PC-9 (cell line): ENCODE measurements at regions not wholly inside any gene's neighbourhood (a gene's known extent, or its start where the extent isn't known, plus 50 kb on each side); places are given as distances from the start of the nearest gene placed in this dataset.

Experiments
- BruUV-seq: library from RNA; stranded (reverse); fragments of 400-500 nt; replicated peaks from 2 replicates; lab custom pipeline; 2021; lab: Mats Ljungman, UMichigan
- CTCF ChIA-PET: fragments of 300-600 bp; sonication (Branson Sonifier 250); formaldehyde crosslinking; loops from one replicate; lab custom pipeline; 2022; ENCODE audit warnings: antibody characterized with exemption; lab: Charles Lee
- POLR2A ChIA-PET: fragments of 300-600 bp; sonication (Branson Sonifier 250); formaldehyde crosslinking; loops from one replicate; lab custom pipeline; 2022; ENCODE audit warnings: antibody characterized with exemption; ENCODE audit not compliant: unreplicated experiment; lab: Charles Lee
- DNase-seq, 2 experiments: peaks; one replicate each; pipeline versions ENCODE4 v3.0.0 to v3.0.0-alpha.2; 2015 to 2022; ENCODE audit warnings: mixed read lengths in 1 of 2
- H2AFZ ChIP-seq: fragments of 200-600 bp; sonication (generic); 2 replicates; pipeline ENCODE4 v1.8.1; 2017; ENCODE audit warnings: antibody characterized with exemption
- H3F3A ChIP-seq: fragments of 200-600 bp; sonication (generic); 2 replicates; pipeline ENCODE4 v1.8.1; 2017; ENCODE audit warnings: antibody characterized with exemption, mild to moderate bottlenecking, low read depth; ENCODE audit not compliant: insufficient read depth
- H3K27ac ChIP-seq: fragments of 200-600 bp; sonication (generic); 2 replicates; pipeline ENCODE4 v1.6.1; 2016; ENCODE audit warnings: mixed run types
- H3K27me3 ChIP-seq: fragments of 200-600 bp; sonication (generic); 2 replicates; pipeline ENCODE4 v1.6.1; 2016; ENCODE audit warnings: low read depth, mixed run types; ENCODE audit not compliant: insufficient read depth
- H3K36me3 ChIP-seq: fragments of 200-600 bp; sonication (generic); 2 replicates; pipeline ENCODE4 v1.6.1; 2016; ENCODE audit warnings: low read depth, mixed run types
- H3K4me1 ChIP-seq: fragments of 200-600 bp; sonication (generic); replicated peaks from 2 replicates; pipeline ENCODE4 v1.6.1; 2016; ENCODE audit warnings: mixed run types; ENCODE audit not compliant: insufficient read depth
- H3K4me2 ChIP-seq: fragments of 200-600 bp; sonication (generic); 2 replicates; pipeline ENCODE4 v1.6.1; 2017; ENCODE audit warnings: mixed run types
- H3K4me3 ChIP-seq: fragments of 200-600 bp; sonication (generic); 2 replicates; pipeline ENCODE4 v1.6.1; 2016; ENCODE audit warnings: mixed run types
- H3K79me2 ChIP-seq: fragments of 200-600 bp; sonication (generic); 2 replicates; pipeline ENCODE4 v1.6.1; 2017; ENCODE audit warnings: low read depth, mixed run types
- H3K9me2 ChIP-seq: fragments of 200-600 bp; sonication (generic); 2 replicates; pipeline ENCODE4 v1.8.1; 2017; ENCODE audit warnings: mild to moderate bottlenecking; ENCODE audit not compliant: insufficient read depth
- H3K9me3 ChIP-seq: fragments of 200-600 bp; sonication (generic); 2 replicates; pipeline ENCODE4 v1.8.1; 2016; ENCODE audit warnings: low read depth; ENCODE audit not compliant: insufficient read depth
- H4K20me1 ChIP-seq: fragments of 200-600 bp; sonication (generic); 2 replicates; pipeline ENCODE4 v1.8.1; 2017; ENCODE audit not compliant: insufficient read depth
- CTCF ChIP-seq: fragments of 200-600 bp; sonication (generic); conservative IDR thresholded peaks from 2 replicates; pipeline ENCODE4 v1.6.1; 2017; ENCODE audit warnings: mixed run types, antibody characterized with exemption, mild to moderate bottlenecking, moderate library complexity
- EZH2 ChIP-seq: fragments of 200-600 bp; sonication (generic); IDR thresholded peaks from 2 replicates; pipeline ENCODE4 v1.8.0; 2017; ENCODE audit warnings: antibody characterized with exemption, low read depth
- intact Hi-C: fragments of 100-400 bp; cut with micrococcal nuclease; formaldehyde crosslinking; loops from one replicate; pipeline ENCODE4 v1.10.0; 2022; ENCODE audit not compliant: unreplicated experiment

GRCh38 chrX:74023203-74023602 is 170.7 kb upstream of the XIST start:
- Histone ChIP-seq H3K27ac (no peak overlapping the region), H3K79me2 (no peaks in the 10 kb centered on the region), H3K27me3 (no peaks in the 10 kb centered on the region), H3F3A (no peaks in the 10 kb centered on the region; the same call in 1 of the 2 replicates), H4K20me1 (no peaks in the 10 kb centered on the region), H3K9me3 (peaks cover 8% of the 10 kb centered on the region; the same call in 1 of the 2 replicates), H3K36me3 (no peaks in the 10 kb centered on the region), H3K9me2 (no peaks in the 10 kb centered on the region), H2AFZ (no peak overlapping the region), H3K4me3 (no peak overlapping the region), H3K4me2 (no peak overlapping the region), H3K4me1 (no peaks in the 10 kb centered on the region)
- CTCF ChIA-PET: no interaction called here
- POLR2A ChIA-PET: interaction anchor here (0.6 kb wide), 1 partner anchor 24 kb away, joined by 6 read pairs; no protein-coding TSS in a partner anchor
- intact Hi-C loops: no loop called here
- no TSS peak for BruUV-seq
- no peak for TF ChIP-seq EZH2
- TF ChIP-seq CTCF: no peak
- no peak for DNase-seq

GRCh38 chrX:74018253-74018652 is 165.7 kb upstream of the XIST start:
- Histone ChIP-seq H3K4me3 (no peak overlapping the region), H3K9me3 (0 out of 2 replicates have a peak, but pooled peaks cover 8% of the 10 kb centered on the region), H3K79me2 (no peaks in the 10 kb centered on the region)

GRCh38 chrX:74015379-74016019 is 163.0 kb upstream of the XIST start:
- CTCF ChIA-PET: interaction anchor here (0.6 kb wide), 1 partner anchor 153 kb away, joined by 7 read pairs; no protein-coding TSS in a partner anchor
- POLR2A ChIA-PET: no interaction called here
- no peaks in the 10 kb centered on the region for H3K4me1 ChIP-seq

More at GRCh38 chrX:74018253-74018652, 165.7 kb upstream of the XIST start:
- intact Hi-C loops: loop anchor here (5.0 kb wide), 2 partner anchors 44 to 99 kb away; no protein-coding TSS in a partner anchor
- H3K27me3 ChIP-seq: no peaks in the 10 kb centered on the region
- no TSS peak for BruUV-seq
- H3K27ac ChIP-seq: no peak overlapping the region
- TF ChIP-seq CTCF (no peak), EZH2 (no peak)
- no peaks in the 10 kb centered on the region for H3K4me1 ChIP-seq
- POLR2A ChIA-PET: no interaction called here
- H3K9me2 ChIP-seq: no peaks in the 10 kb centered on the region
- CTCF ChIA-PET: no interaction called here
- H3K4me2 ChIP-seq: no peak overlapping the region
- no peaks in the 10 kb centered on the region for H4K20me1 ChIP-seq
- no peaks in the 10 kb centered on the region for H3K36me3 ChIP-seq
- no peak overlapping the region for H2AFZ ChIP-seq
- no peak for DNase-seq
- H3F3A ChIP-seq: peaks cover 4% of the 10 kb centered on the region; the same call in 1 of the 2 replicates

More at GRCh38 chrX:74015379-74016019, 163.0 kb upstream of the XIST start:
- H3K27ac ChIP-seq: no peak overlapping the region
- intact Hi-C loops: loop anchor here (1.0 to 5.0 kb wide), 5 partner anchors 47 to 329 kb away; no protein-coding TSS in a partner anchor
- H3K4me3 ChIP-seq: no peak overlapping the region
- no peak overlapping the region for H3K4me2 ChIP-seq
- peaks cover 4% of the 10 kb centered on the region; the same call in 1 of the 2 replicates for H3F3A ChIP-seq
- H4K20me1 ChIP-seq: no peaks in the 10 kb centered on the region
- H3K9me2 ChIP-seq: no peaks in the 10 kb centered on the region
- H3K9me3 ChIP-seq: 0 out of 2 replicates have a peak, but pooled peaks cover 2% of the 10 kb centered on the region
- no TSS peak for BruUV-seq
- TF ChIP-seq EZH2 (no peak), CTCF (peak; percentile 82)
- DNase-seq: peak; percentile 25 to 44
- H3K36me3 ChIP-seq: no peaks in the 10 kb centered on the region
- no peaks in the 10 kb centered on the region for H3K27me3 ChIP-seq
- no peaks in the 10 kb centered on the region for H3K79me2 ChIP-seq
- H2AFZ ChIP-seq: no peak overlapping the region
